Epithelial cell of proximal tubule (primary cell): ENCODE measurements at regions not wholly inside any gene's neighbourhood (a gene's known extent, or its start where the extent isn't known, plus 50 kb on each side); places are given as distances from the start of the nearest gene placed in this dataset.

Experiments used
- DNase-seq: peaks from one replicate; pipeline ENCODE4 v3.0.0-alpha.2; 2011; ENCODE audit warnings: low read depth
- H3K4me3 ChIP-seq: 2 replicates; pipeline ENCODE4 v1.5.1; 2011; ENCODE audit warnings: low read depth, mild to moderate bottlenecking, low read length
- CTCF ChIP-seq: conservative IDR thresholded peaks from 2 replicates; pipeline ENCODE4 v1.5.1; 2012; ENCODE audit warnings: low read depth, mild to moderate bottlenecking, low read length

DNA sequence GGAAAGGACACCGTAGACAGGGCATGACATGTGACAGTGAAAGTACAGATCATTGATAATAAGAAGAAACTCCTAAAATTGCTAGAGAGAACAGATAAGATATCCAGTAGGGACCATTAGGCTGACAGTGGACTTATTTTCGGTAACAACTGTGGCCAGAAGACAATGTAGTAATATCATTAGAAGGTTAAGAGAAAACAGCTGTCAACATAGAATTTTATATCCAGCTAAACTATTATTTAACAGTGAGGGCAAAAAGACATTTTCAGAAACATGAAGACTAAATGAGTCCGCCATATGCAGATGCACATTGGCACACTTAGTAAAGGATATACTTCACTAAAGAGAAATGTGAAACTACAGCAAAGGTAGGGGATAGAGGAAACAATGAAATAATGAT, 95.4 kb upstream of the GUCA2B start:
- H3K4me3 ChIP-seq = no peak overlapping the region
- no peak for TF ChIP-seq CTCF
- no peak for DNase-seq

DNA sequence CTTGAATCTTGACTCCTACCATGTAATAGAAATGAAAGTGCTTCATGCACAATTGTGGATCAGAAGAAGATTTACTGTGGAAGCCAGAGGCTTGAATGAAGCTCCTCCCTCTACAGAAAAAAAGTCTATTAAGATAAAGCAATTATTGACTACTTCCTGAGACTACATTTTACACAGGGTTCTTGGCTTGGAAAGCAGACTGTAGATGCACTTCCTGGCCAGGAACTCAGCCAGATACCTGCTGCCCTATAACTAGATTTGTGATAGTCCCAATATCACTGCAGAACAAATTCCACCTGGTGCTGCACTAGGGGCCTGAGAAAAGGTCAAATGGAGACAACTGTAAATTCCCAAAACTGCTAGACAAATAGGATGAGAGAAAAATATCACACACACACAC, 96.8 kb upstream of the GUCA2B start:
- no peak overlapping the region for H3K4me3 ChIP-seq
- TF ChIP-seq CTCF = no peak
- DNase-seq = no peak

DNA sequence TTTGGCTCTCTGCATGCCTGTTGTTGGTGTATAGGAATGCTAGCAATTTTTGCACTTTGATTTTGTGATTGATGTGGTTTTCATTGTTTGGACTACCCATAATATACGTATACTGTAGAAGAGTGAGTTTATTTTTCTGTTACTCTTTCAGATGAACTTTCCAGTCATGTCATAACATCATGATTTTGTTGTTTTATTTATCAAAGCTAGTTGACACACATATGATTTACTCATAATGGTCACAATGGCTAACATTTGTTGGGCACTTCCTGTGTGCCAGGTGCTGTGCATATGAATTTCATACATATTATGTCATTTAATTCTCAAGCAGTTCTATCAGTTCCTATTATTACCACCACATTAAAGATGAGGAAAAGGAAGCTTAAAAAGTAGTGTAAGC, 98.1 kb upstream of the GUCA2B start:
- H3K4me3 ChIP-seq = no peak overlapping the region
- DNase-seq = no peak

GRCh38 chr1:42052072-42052699, 101.0 kb upstream of the GUCA2B start:
- H3K4me3 ChIP-seq = no peak overlapping the region
- DNase-seq = no peak
- no peak for TF ChIP-seq CTCF

More for the DNA sequence above, 98.1 kb upstream of the GUCA2B start:
- no peak for TF ChIP-seq CTCF

DNA sequence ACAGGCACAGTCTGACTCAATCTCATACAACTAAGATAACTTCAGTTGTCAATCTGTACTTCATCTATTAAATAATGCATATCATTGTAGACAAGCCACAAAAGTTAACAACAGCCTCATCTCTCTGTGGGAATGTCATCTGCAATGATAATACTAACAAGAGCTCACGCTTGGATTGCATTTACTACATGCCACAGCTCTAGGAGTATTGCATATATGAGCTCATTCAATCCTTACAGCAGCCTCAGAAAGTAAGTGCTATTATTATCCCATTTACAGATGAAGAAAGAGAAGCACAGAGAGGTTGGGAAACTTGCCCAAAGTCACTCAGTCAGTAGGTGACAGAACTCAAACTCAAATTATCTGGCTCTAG, 105.7 kb upstream of the GUCA2B start:
- no peak overlapping the region for H3K4me3 ChIP-seq
- TF ChIP-seq CTCF = no peak
- no peak for DNase-seq

GRCh38 chr1:42046761-42047507, 106.3 kb upstream of the GUCA2B start:
- no peak for DNase-seq
- H3K4me3 ChIP-seq = no peak overlapping the region
- no peak for TF ChIP-seq CTCF

DNA sequence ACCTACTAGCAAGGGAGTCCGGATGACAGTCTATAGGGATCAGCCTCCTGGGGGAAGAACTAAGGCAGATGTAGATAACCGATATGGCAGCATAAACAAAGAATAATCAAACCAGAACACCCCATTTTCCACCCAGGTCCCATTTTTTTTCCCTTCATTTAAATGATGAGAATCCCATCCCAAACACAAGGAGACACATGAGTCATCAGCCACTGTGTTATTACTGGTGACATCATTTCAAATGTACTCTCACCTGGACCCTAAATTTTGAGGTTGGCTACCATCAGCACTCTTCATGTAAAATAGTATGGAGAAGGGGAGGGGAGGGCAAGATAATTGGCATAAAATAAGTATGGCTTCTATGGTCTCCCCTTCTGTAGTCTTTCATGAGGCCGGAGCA, 108.9 kb upstream of the GUCA2B start:
- H3K4me3 ChIP-seq = no peak overlapping the region
- no peak for DNase-seq
- no peak for TF ChIP-seq CTCF
